NB4 (cell line): ENCODE measurements at regions not wholly inside any gene's neighbourhood (a gene's known extent, or its start where the extent isn't known, plus 50 kb on each side); places are given as distances from the start of the nearest gene placed in this dataset.

Experiments used
- DNase-seq: peaks from one replicate; pipeline ENCODE4 v3.0.0; 2010; ENCODE audit warnings: low read depth
- H3K4me3 ChIP-seq: one replicate; pipeline ENCODE4 v1.5.1; 2011; ENCODE audit warnings: mild to moderate bottlenecking, low read depth, low read length, moderate library complexity
- MYC ChIP-seq: IDR thresholded peaks from 2 replicates; pipeline ENCODE4 v1.6.1; 2011; ENCODE audit warnings: low read depth, low read length
- POLR2A ChIP-seq: IDR thresholded peaks from 2 replicates; pipeline ENCODE4 v1.6.1; 2011; ENCODE audit warnings: mild to moderate bottlenecking; ENCODE audit not compliant: insufficient read length; ENCODE audit errors: extremely low read depth
- TF ChIP-seq, protein P1 (sequence below): IDR thresholded peaks from 2 replicates; pipeline ENCODE4 v1.6.1; 2011; ENCODE audit warnings: low read depth, low read length
- TF ChIP-seq, protein P2 (sequence below): IDR thresholded peaks from one replicate; pipeline ENCODE4 v1.5.1; 2012; ENCODE audit warnings: low read depth, low read length

DNA sequence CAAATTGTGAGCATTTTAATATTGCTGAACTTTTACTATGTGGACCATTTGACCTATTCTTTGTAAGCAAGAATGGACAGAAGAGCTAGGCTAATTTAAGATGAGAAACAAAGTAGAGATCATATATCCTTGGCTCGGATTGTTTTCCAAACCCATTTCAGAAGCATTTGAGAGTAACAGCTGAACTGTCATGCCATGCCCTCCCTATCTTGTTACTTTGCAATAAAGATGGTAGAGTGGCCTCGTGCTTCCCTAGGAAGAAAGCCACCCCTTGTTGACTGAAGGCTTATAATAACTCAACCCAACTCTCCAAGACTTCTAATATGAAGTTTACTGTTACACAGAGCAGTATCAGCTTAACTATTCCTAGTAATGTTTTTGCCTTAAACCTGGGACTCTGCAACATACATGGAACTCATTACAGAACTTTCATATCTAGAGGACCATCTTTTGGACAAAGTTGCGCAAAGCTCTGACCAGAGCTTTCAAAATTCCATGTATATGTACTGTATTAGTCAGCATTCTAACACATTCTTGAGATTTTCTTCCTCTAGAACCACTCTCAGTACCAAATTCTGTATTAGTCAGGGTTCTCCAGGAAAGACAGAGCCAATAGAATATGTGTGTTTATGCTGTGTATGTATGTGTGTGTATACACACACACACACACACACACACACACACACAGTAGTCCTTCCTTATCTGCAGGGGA, 68.7 kb downstream of the ADAMTS1 start:
- TF ChIP-seq, protein P1, sequence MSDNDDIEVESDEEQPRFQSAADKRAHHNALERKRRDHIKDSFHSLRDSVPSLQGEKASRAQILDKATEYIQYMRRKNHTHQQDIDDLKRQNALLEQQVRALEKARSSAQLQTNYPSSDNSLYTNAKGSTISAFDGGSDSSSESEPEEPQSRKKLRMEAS = no peak
- no peak for TF ChIP-seq POLR2A
- no peak for TF ChIP-seq MYC
- TF ChIP-seq, protein P2, sequence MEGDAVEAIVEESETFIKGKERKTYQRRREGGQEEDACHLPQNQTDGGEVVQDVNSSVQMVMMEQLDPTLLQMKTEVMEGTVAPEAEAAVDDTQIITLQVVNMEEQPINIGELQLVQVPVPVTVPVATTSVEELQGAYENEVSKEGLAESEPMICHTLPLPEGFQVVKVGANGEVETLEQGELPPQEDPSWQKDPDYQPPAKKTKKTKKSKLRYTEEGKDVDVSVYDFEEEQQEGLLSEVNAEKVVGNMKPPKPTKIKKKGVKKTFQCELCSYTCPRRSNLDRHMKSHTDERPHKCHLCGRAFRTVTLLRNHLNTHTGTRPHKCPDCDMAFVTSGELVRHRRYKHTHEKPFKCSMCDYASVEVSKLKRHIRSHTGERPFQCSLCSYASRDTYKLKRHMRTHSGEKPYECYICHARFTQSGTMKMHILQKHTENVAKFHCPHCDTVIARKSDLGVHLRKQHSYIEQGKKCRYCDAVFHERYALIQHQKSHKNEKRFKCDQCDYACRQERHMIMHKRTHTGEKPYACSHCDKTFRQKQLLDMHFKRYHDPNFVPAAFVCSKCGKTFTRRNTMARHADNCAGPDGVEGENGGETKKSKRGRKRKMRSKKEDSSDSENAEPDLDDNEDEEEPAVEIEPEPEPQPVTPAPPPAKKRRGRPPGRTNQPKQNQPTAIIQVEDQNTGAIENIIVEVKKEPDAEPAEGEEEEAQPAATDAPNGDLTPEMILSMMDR = no peak
- no peak for DNase-seq
- no peak overlapping the region for H3K4me3 ChIP-seq

- TF ChIP-seq, protein P1 = no peak
- TF ChIP-seq POLR2A = no peak
- no peak overlapping the region for H3K4me3 ChIP-seq
- no peak for DNase-seq
Observed at GRCh38 chr21:26773058-26773457, 72.2 kb downstream of the ADAMTS1 start.

DNA sequence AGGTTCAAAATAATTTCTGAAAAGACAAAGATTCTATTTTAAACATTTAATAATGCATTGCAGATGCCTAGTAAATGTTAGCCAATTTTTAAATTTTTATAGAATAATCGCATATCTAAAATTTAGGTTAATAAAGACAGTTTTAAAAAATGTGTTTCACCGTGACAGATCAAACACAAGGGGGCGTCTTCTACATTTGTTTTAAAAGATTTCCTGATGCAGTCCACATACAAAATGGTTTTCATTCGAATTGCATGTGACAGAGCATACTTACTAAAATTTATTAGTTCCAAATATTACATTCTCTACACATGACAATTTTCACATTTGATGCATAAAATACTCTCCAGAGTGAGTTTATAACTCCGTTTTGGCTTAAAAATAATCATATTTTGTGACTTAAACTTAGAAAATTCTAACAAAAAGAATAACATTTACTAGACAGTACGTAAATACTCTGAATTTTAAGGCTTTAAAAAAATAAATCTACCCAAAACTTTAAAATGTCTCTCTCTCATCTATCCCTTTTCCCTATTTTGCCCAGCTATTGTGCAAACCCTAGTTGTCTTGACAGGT, 75.5 kb downstream of the ADAMTS1 start:
- TF ChIP-seq, protein P1 = no peak
- TF ChIP-seq, protein P2 = peak; percentile 22
- no peak overlapping the region for H3K4me3 ChIP-seq
- DNase-seq = peak; percentile 16

DNA sequence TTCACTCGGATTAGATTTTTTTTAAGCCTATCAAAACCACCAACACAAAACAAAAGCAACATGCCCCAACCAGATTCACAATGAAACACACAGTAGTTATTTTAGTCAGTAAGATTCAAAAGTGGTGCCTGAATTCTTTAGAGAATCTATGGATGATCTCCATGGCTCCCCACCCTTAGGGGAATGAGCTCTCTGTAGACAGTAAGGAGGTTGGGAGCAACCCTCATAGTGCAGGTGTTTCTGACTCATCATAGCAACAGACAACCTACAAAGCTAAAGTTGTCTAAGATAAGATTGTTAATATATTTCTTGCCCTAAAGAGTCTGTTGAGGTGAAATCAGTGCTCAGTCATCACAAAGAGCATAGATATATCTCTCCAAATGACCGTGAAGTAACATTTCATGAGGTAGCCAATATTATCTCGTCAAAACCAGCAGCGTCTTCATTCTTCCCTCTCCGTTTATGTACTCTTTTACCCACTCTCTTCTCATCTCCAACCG, 78.3 kb downstream of the ADAMTS1 start:
- H3K4me3 ChIP-seq = no peak overlapping the region
- DNase-seq = no peak
- TF ChIP-seq POLR2A (no peak), MYC (no peak)
- TF ChIP-seq, protein P2 = no peak
- TF ChIP-seq, protein P1 = no peak

DNA sequence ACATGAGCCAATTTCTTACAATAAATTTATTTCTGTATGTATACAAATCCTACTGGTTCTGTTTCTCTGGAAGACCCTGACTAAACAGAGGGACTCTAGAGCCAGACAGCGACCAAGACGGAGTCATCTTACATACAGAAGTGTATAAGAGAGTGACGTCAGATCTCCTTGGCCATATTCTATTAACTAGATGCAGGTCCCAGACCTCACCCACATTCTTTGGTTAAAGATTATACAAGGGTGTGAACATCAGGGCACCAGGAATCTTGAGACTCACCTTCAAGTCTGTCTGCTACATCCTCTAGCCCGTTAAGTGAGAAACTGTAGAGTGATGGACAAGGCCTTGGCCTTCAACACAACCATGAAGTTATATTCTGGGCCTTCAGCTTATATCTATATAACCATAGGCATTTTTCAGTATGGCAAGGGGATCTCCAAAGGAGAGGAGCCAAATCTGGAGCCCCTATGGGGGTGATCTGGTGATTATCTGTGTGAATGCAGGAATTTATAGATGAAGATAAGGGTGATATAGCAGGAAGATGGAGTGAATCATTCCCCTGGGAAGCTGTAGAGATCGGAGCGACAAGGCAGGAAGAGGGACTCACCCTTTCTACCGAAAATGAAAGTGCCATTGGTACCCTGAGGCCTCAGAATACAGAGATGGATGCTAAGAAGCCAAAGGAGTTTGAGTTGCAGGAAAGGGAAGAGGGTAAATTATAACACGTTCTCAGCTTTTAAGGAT, 83.9 kb downstream of the ADAMTS1 start:
- TF ChIP-seq, protein P1 = no peak
- no peak for TF ChIP-seq MYC
- no peak for TF ChIP-seq POLR2A
- TF ChIP-seq, protein P2 = no peak
- no peak overlapping the region for H3K4me3 ChIP-seq
- DNase-seq = no peak

DNA sequence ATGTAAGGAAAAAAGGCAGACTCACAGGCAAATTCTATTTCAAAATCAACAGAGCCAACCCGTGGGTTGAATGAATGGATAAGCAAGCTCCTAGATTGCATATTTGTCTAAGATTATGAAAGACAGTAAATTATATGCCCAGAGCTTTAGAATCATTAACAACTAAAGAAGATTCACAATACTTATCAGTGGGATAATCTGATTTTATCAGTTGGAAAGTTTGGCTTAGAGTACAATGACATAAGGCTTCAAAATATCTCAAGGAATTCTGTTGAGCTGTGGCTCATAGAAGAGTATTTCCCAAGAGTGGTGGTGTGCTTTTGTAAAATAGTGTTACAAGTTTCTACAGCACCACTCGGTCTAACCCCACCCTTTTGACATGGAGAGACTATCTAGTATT, 85.5 kb downstream of the ADAMTS1 start:
- no peak for DNase-seq
- no peak overlapping the region for H3K4me3 ChIP-seq
- TF ChIP-seq, protein P1 = no peak
- no peak for TF ChIP-seq MYC
- TF ChIP-seq POLR2A = no peak
- TF ChIP-seq, protein P2 = no peak
